MM.1S (cell line): ENCODE measurements at regions not wholly inside any gene's neighbourhood (a gene's known extent, or its start where the extent isn't known, plus 50 kb on each side); places are given as distances from the start of the nearest gene placed in this dataset.

Source experiments
- EZH2 ChIP-seq: fragments of 300-600 bp; sonication (generic); optimal IDR thresholded peaks from 2 replicates; pipeline ENCODE3; 2017; ENCODE audit warnings: low read depth, mild to moderate bottlenecking, antibody characterized with exemption, low read length, mixed read lengths
- EZH2phosphoT487 ChIP-seq: fragments of 300-600 bp; sonication (generic); IDR thresholded peaks from 2 replicates; pipeline ENCODE4 v1.6.1; 2018; ENCODE audit warnings: antibody characterized with exemption, low read length
- TF ChIP-seq, protein P1 (sequence below): fragments of 300-600 bp; sonication (generic); IDR thresholded peaks from 2 replicates; pipeline ENCODE4 v1.5.1; 2016; ENCODE audit warnings: antibody characterized with exemption, low read length, mixed read lengths

DNA sequence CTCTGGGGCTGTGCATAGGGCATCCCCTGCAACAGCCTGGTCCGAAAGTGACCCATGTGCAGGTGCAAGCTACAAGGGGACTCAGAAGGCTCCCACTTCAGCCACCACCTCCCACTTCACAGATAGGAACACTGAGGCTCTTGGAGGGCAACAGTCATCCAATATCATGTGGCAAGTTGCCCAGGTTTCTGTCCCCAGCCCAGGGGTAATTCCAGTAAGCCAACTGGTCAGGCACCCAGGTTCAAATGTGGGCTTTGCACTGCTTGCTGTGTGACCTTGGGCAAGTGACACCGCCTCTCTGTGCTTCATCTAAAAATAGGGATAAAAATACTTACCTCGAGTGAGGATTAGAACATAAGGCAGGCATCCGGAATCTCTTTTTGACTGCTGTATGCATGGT lies 62.0 kb upstream of the SIRPA start:
- TF ChIP-seq EZH2 (no peak), EZH2phosphoT487 (no peak)
- TF ChIP-seq, protein P1, sequence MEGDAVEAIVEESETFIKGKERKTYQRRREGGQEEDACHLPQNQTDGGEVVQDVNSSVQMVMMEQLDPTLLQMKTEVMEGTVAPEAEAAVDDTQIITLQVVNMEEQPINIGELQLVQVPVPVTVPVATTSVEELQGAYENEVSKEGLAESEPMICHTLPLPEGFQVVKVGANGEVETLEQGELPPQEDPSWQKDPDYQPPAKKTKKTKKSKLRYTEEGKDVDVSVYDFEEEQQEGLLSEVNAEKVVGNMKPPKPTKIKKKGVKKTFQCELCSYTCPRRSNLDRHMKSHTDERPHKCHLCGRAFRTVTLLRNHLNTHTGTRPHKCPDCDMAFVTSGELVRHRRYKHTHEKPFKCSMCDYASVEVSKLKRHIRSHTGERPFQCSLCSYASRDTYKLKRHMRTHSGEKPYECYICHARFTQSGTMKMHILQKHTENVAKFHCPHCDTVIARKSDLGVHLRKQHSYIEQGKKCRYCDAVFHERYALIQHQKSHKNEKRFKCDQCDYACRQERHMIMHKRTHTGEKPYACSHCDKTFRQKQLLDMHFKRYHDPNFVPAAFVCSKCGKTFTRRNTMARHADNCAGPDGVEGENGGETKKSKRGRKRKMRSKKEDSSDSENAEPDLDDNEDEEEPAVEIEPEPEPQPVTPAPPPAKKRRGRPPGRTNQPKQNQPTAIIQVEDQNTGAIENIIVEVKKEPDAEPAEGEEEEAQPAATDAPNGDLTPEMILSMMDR, result no peak
